GM23248 (cell line): ENCODE measurements at regions not wholly inside any gene's neighbourhood (a gene's known extent, or its start where the extent isn't known, plus 50 kb on each side); places are given as distances from the start of the nearest gene placed in this dataset.

Source experiments
- EZH2 ChIP-seq: fragments of 200-600 bp; sonication (generic); IDR thresholded peaks from 2 replicates; pipeline ENCODE4 v1.6.1; 2018; ENCODE audit warnings: antibody characterized with exemption, mild to moderate bottlenecking; ENCODE audit not compliant: insufficient read depth, poor library complexity, severe bottlenecking
- EZH2phosphoT487 ChIP-seq: fragments of 200-600 bp; sonication (generic); IDR thresholded peaks from 2 replicates; pipeline ENCODE4 v1.6.1; 2018; ENCODE audit warnings: antibody characterized with exemption, moderate library complexity, mild to moderate bottlenecking, low read depth; ENCODE audit not compliant: insufficient read depth

- no peak for TF ChIP-seq EZH2phosphoT487
- TF ChIP-seq EZH2: no peak
These were observed 742.6 kb downstream of the FSCB start for GRCh38 chr14:43764433-43764832.
